Type B pancreatic cell (in vitro differentiated cells): ENCODE measurements at regions not wholly inside any gene's neighbourhood (a gene's known extent, or its start where the extent isn't known, plus 50 kb on each side); places are given as distances from the start of the nearest gene placed in this dataset.

Experiments
- DNase-seq: peaks from one replicate; pipeline ENCODE4 v3.0.0; 2021; ENCODE audit warnings: mixed read lengths; ENCODE audit not compliant: unreplicated experiment; ENCODE audit errors: extremely low spot score
- H3K27ac Mint-ChIP-seq: 2 replicates; pipeline ENCODE4 v1.8.0; 2021; ENCODE audit warnings: mild to moderate bottlenecking, mixed read lengths
- H3K27me3 Mint-ChIP-seq: 2 replicates; pipeline ENCODE4 v1.8.0; 2021; ENCODE audit warnings: mixed read lengths
- H3K36me3 Mint-ChIP-seq: 2 replicates; pipeline ENCODE4 v1.8.0; 2021; ENCODE audit warnings: mixed read lengths
- H3K4me1 Mint-ChIP-seq: one replicate; pipeline ENCODE4 v1.8.0; 2021; ENCODE audit warnings: mixed read lengths; ENCODE audit not compliant: unreplicated experiment
- H3K4me3 Mint-ChIP-seq: 2 replicates; pipeline ENCODE4 v1.8.0; 2021; ENCODE audit warnings: mild to moderate bottlenecking, mixed read lengths
- H3K9me3 Mint-ChIP-seq: 2 replicates; pipeline ENCODE4 v1.8.0; 2021; ENCODE audit warnings: mixed read lengths
- TF ChIP-seq, protein P1 (sequence below): fragments of 200-600 bp; sonication (generic); conservative IDR thresholded peaks from 2 replicates; pipeline ENCODE4 v1.5.0; 2021; ENCODE audit warnings: antibody characterized with exemption, mild to moderate bottlenecking

GRCh38 chr5:38119836-38120235 is 138.5 kb upstream of the EGFLAM start:
- H3K27ac Mint-ChIP-seq = no peak overlapping the region
- H3K36me3 Mint-ChIP-seq = no peaks in the 10 kb centered on the region
- TF ChIP-seq, protein P1, sequence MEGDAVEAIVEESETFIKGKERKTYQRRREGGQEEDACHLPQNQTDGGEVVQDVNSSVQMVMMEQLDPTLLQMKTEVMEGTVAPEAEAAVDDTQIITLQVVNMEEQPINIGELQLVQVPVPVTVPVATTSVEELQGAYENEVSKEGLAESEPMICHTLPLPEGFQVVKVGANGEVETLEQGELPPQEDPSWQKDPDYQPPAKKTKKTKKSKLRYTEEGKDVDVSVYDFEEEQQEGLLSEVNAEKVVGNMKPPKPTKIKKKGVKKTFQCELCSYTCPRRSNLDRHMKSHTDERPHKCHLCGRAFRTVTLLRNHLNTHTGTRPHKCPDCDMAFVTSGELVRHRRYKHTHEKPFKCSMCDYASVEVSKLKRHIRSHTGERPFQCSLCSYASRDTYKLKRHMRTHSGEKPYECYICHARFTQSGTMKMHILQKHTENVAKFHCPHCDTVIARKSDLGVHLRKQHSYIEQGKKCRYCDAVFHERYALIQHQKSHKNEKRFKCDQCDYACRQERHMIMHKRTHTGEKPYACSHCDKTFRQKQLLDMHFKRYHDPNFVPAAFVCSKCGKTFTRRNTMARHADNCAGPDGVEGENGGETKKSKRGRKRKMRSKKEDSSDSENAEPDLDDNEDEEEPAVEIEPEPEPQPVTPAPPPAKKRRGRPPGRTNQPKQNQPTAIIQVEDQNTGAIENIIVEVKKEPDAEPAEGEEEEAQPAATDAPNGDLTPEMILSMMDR = no peak
- no peak for DNase-seq
- H3K4me1 Mint-ChIP-seq = peaks cover 4% of the 10 kb centered on the region
- H3K4me3 Mint-ChIP-seq = no peak overlapping the region
- H3K9me3 Mint-ChIP-seq = no peaks in the 10 kb centered on the region
- H3K27me3 Mint-ChIP-seq = no peaks in the 10 kb centered on the region

GRCh38 chr5:38117784-38118479 is 140.4 kb upstream of the EGFLAM start:
- H3K4me3 Mint-ChIP-seq = no peak overlapping the region
- H3K4me1 Mint-ChIP-seq = peaks cover 4% of the 10 kb centered on the region
- TF ChIP-seq, protein P1 = no peak
- H3K27me3 Mint-ChIP-seq = no peaks in the 10 kb centered on the region
- DNase-seq = no peak
- H3K27ac Mint-ChIP-seq = no peak overlapping the region
- no peaks in the 10 kb centered on the region for H3K36me3 Mint-ChIP-seq
- no peaks in the 10 kb centered on the region for H3K9me3 Mint-ChIP-seq

- no peak overlapping the region for H3K27ac Mint-ChIP-seq
- TF ChIP-seq, protein P1 = no peak
- no peaks in the 10 kb centered on the region for H3K36me3 Mint-ChIP-seq
- H3K9me3 Mint-ChIP-seq = no peaks in the 10 kb centered on the region
- no peak overlapping the region for H3K4me3 Mint-ChIP-seq
- no peak for DNase-seq
- H3K27me3 Mint-ChIP-seq = no peaks in the 10 kb centered on the region
- peaks cover 4% of the 10 kb centered on the region for H3K4me1 Mint-ChIP-seq
Observed at GRCh38 chr5:38115318-38115827, 143.0 kb upstream of the EGFLAM start.

GRCh38 chr5:38113880-38114279 is 144.5 kb upstream of the EGFLAM start:
- Mint-ChIP-seq H3K27me3 (no peaks in the 10 kb centered on the region), H3K27ac (no peak overlapping the region), H3K9me3 (no peaks in the 10 kb centered on the region)

GRCh38 chr5:38113456-38113855 is 144.9 kb upstream of the EGFLAM start:
- Mint-ChIP-seq H3K36me3 (no peaks in the 10 kb centered on the region), H3K4me3 (no peak overlapping the region), H3K27ac (no peak overlapping the region), H3K27me3 (no peaks in the 10 kb centered on the region), H3K9me3 (no peaks in the 10 kb centered on the region), H3K4me1 (peaks cover 4% of the 10 kb centered on the region)
- TF ChIP-seq, protein P1 = no peak
- DNase-seq = no peak

More at GRCh38 chr5:38113880-38114279, 144.5 kb upstream of the EGFLAM start:
- TF ChIP-seq, protein P1 = no peak
- Mint-ChIP-seq H3K4me3 (no peak overlapping the region), H3K4me1 (peaks cover 4% of the 10 kb centered on the region), H3K36me3 (no peaks in the 10 kb centered on the region)
- DNase-seq = no peak
